Skin epidermis (tissue), 12 donors: ENCODE measurements at regions not wholly inside any gene's neighbourhood (a gene's known extent, or its start where the extent isn't known, plus 50 kb on each side); places are given as distances from the start of the nearest gene placed in this dataset.
"Not testable (repeated sequence)": the region's sequence is repeated elsewhere in the genome, so short reads cannot be mapped to it uniquely, and the experiment has no call there.

Experiments
- H3K27ac ChIP-seq, 21 experiments: fragments of 200-600 bp; sonication (generic) in 11 of 21; one replicate each; pipeline ENCODE4 v1.5.0; 2020; ENCODE audit warnings: mild to moderate bottlenecking in 3 of 21, inconsistent platforms in 2 of 21, moderate library complexity in 2 of 21
- H3K4me3 ChIP-seq, 7 experiments: fragments of 200-600 bp; sonication (generic) in 2 of 7; one replicate each; pipeline ENCODE4 v1.5.0; 2020; ENCODE audit warnings: inconsistent platforms in 2 of 7, mild to moderate bottlenecking in 2 of 7, moderate library complexity in 1 of 7

- Histone ChIP-seq H3K4me3 (no peak overlapping the region), H3K27ac (no peak overlapping the region)
Observed at GRCh38 chr10:64130152-64130551, 609.0 kb downstream of the REEP3 start.

- H3K27ac ChIP-seq, result no peak overlapping the region
Observed at GRCh38 chr10:64134676-64135075, 613.5 kb downstream of the REEP3 start.

DNA sequence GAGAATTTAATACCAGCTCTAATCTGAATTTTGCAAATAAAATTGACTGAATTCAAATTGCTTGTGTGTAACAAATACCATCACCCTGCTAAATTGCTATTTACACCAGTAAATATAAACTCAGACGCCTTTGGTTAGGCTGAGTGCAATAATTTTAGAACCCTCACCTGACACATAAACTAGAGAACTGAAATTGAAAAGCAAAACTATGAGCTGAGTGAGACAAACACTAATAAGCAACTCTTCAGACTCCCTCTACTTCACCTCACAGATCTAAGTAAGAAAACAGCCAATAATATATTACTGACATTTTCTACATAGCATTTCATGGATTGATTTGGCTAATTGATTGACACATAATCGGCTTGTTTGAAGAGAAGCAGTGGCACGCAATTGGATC is 621.2 kb downstream of the REEP3 start:
- no peak overlapping the region for H3K27ac ChIP-seq

More at GRCh38 chr10:64134676-64135075, 613.5 kb downstream of the REEP3 start:
- H3K4me3 ChIP-seq, result no peak overlapping the region

GRCh38 chr10:64148607-64149006 is 627.4 kb downstream of the REEP3 start:
- Histone ChIP-seq H3K27ac (no peak overlapping the region), H3K4me3 (no peak overlapping the region)

More for the DNA sequence above, 621.2 kb downstream of the REEP3 start:
- no peak overlapping the region for H3K4me3 ChIP-seq

- no peak overlapping the region for H3K4me3 ChIP-seq
- H3K27ac ChIP-seq, result no peak overlapping the region
Observed at GRCh38 chr10:64156166-64156565, 635.0 kb downstream of the REEP3 start.

GRCh38 chr10:64158551-64158950 is 637.4 kb downstream of the REEP3 start:
- Histone ChIP-seq H3K27ac (no peak overlapping the region), H3K4me3 (no peak overlapping the region)

- Histone ChIP-seq H3K4me3 (no peak overlapping the region), H3K27ac (no peak overlapping the region)
Observed at GRCh38 chr10:64159910-64160872, 639.0 kb downstream of the REEP3 start.

GRCh38 chr10:64170791-64171190 is 649.6 kb downstream of the REEP3 start:
- H3K4me3 ChIP-seq, result no peak overlapping the region
- H3K27ac ChIP-seq, result no peak overlapping the region

- H3K4me3 ChIP-seq, result no peak overlapping the region
- no peak overlapping the region for H3K27ac ChIP-seq
Observed at GRCh38 chr10:64173826-64174225, 652.6 kb downstream of the REEP3 start.

- H3K27ac ChIP-seq, result no peak overlapping the region
- H3K4me3 ChIP-seq, result no peak overlapping the region
Observed at GRCh38 chr10:64174666-64175255, 653.6 kb downstream of the REEP3 start.

DNA sequence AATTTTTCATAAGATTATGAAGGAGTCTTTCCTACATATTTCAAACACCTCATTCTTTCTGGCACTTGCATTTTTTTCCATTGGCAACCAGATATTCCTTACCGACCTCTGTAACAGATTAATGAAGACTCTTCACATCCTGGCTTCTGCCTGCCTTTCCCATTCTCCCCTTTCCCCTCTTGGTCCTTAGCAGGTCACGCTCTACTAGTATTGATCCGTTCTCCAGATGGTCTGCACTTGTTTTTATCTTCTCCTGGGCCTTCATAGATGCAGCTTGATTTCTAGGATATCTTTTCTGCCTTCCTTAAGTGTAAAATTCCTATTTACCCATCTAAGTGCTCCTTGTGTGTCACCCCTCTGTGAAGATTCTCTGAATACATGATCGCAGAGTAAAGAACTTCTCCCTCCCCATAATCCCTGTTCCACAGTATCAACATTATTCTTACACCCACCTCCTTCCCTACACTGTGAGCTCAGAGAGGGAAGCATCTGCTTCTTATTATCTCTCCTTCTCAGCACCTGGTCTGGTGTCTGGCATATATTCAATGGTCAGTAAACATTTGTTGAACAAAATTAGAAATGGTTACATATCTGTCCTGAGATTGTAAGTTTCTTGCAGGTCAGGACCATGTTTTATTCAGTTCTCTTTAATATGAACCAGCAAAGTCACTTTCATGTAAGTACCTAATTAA is 654.2 kb downstream of the REEP3 start:
- no peak overlapping the region for H3K27ac ChIP-seq
- H3K4me3 ChIP-seq, result no peak overlapping the region

DNA sequence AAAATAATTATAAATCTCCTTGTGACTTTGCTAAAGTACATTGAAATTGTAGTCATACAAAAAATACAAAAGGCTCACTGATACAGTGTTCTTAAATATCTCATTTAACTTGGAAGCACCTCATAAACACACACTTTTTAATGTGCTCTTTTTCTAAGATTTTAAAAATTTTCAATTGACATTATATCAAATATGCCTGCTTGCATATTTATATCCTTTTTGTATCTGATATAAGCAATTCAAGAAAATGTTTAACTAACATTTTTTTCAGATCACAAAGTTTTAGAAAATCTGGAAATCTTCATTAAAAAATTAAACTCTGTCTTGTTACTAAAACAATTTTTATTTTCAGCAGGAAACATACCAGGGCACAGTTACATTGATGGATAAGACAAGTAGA is 661.5 kb downstream of the REEP3 start:
- Histone ChIP-seq H3K27ac (no peak overlapping the region), H3K4me3 (no peak overlapping the region)

- H3K4me3 ChIP-seq, result no peak overlapping the region
- no peak overlapping the region for H3K27ac ChIP-seq
Observed at GRCh38 chr10:64191286-64191685, 670.1 kb downstream of the REEP3 start.

GRCh38 chr10:64196638-64197315 is 675.6 kb downstream of the REEP3 start:
- no peak overlapping the region for H3K4me3 ChIP-seq
- H3K27ac ChIP-seq, result no peak overlapping the region

DNA sequence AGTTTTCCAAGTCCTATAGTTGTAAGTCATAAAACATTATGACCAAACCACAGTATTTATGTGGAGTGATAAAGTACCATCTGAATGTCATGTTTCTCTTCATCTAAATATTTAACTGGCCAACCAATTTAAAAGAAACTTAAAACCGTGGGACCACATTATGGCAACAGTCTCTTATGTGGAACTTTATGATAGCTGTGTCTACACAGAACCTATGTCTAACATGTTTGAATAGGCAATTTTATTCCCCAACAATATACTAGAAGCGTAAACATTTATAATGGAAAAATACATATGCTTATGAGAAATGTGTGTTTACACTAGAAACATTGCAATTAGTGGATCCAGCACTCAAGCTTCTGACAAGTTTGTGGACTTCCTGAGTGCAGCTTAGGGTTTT is 680.7 kb downstream of the REEP3 start:
- no peak overlapping the region for H3K4me3 ChIP-seq
- H3K27ac ChIP-seq, result no peak overlapping the region

DNA sequence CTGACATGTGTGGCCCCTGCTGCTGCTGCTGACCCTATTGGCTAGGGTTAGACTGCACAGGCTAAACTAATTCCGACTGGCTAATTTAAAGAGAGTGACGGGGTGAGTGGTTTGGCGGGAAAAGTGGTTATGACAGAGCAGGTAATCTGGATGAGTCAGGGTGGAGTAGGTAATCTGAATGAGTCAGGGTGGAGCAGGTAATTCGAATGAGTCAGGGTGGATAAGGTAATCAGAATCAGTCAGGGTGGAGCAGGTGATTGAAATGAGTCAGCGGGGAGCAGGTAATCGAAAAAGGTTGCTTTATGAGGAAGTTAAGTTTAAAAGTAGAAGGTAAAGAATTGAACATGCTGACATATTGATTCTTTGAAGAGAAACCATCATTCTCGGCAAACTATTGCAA is 683.3 kb downstream of the REEP3 start:
- H3K4me3 ChIP-seq, H3K27ac ChIP-seq: not testable (repeated sequence)

DNA sequence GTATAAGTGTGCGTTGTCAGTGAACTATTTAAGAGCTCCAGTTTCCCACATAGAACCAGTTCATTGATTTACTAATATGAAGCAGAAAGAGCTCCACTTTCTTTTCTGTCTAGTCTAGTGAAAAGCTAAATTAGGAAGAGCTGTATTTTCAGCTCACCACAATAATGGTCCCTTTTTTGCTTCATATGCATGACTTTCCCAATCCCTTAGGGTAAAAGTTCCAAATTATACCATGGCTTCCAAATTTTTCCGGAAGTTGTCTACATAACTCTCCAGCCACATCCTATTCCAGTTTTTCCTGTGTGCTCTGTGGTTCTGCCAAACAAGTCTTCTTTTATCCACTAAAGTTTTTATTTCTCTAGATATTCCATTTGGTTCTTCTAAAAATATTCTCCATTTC is 685.2 kb downstream of the REEP3 start:
- no peak overlapping the region for H3K4me3 ChIP-seq

DNA sequence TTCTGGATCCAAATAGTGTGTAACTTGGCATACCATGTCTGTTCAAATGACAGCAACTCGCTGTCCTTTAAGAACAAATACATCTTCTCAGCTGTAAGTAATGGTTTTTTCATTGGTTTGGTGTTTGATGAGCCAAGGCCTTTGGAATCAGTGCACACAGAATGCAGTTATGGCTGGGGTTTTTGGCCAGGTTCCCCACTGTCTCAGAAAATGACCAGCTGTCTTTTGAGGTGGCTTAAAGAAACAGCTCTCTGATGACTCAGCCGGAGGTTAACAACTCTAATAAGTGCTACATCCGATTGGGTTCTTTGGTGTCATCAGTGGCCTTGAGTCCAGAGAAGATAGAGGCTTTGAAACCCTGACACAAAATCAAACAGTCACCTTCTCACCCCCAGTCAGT is 688.4 kb downstream of the REEP3 start:
- no peak overlapping the region for H3K27ac ChIP-seq
- H3K4me3 ChIP-seq, result no peak overlapping the region

More for the DNA sequence above, 685.2 kb downstream of the REEP3 start:
- H3K27ac ChIP-seq, result no peak overlapping the region

DNA sequence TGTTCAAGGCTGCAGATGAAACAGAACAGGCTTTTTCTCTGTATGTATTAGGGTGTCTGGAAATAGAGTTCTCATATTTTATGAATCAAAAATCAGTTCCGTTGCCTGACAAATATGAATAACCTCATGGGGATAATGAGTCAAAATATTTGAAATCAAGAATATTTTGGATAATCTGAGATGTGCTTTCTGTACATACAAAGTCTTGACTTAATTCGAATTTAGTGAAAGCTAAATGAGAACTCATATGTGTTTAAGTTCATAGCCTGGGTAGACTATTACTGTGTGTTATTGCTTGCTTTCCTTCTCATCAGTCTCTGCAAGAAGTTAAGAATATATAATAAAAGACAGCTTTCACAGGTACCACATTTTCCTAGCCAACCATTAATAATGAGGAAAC is 689.0 kb downstream of the REEP3 start:
- no peak overlapping the region for H3K4me3 ChIP-seq
- no peak overlapping the region for H3K27ac ChIP-seq

GRCh38 chr10:64211466-64211865 is 690.3 kb downstream of the REEP3 start:
- H3K4me3 ChIP-seq, result no peak overlapping the region
- no peak overlapping the region for H3K27ac ChIP-seq
